T47D (cell line): ENCODE measurements at regions not wholly inside any gene's neighbourhood (a gene's known extent, or its start where the extent isn't known, plus 50 kb on each side); places are given as distances from the start of the nearest gene placed in this dataset.

Experiments used
- DNase-seq, 2 experiments: peaks; one replicate each; pipeline versions ENCODE4 v3.0.0 to v3.0.0-alpha.2; 2011 to 2012; ENCODE audit warnings: low read depth in 1 of 2, low spot score in 1 of 2
- JUND ChIP-seq: IDR thresholded peaks from 2 replicates; pipeline ENCODE4 v1.6.1; 2012; ENCODE audit warnings: low read depth
- in situ Hi-C: cut with HindIII; loops from 2 replicates; pipeline ENCODE4 v1.10.0; 2016; ENCODE audit warnings: low sequenced_read_pairs, low pct_unique_long_range_greater_than_20kb

- in situ Hi-C loops = no loop called here
- no peak for TF ChIP-seq JUND
- no peak for DNase-seq
Measured at GRCh38 chr1:173427146-173428054, 49.7 kb upstream of the PRDX6 start.
